ENCODE measurements at regions not wholly inside any gene's neighbourhood (a gene's known extent, or its start where the extent isn't known, plus 50 kb on each side); places are given as distances from the start of the nearest gene placed in this dataset.
"Not testable (repeated sequence)": the region's sequence is repeated elsewhere in the genome, so short reads cannot be mapped to it uniquely, and the experiment has no call there.

GRCh38 chr11:104704146-104704830 is 194.0 kb downstream of the CASP12 start:
- no peak for DNase-seq (ENCODE audit: low read depth in 2 of 2)

GRCh38 chr11:104700609-104701008 is 197.7 kb downstream of the CASP12 start:
- no peak for DNase-seq (ENCODE audit: low read depth in 2 of 2)

GRCh38 chr11:104699981-104700380 is 198.3 kb downstream of the CASP12 start:
- DNase-seq (ENCODE audit: low read depth in 2 of 2) = no peak

- DNase-seq (ENCODE audit: low read depth in 2 of 2) = no peak
Observed at GRCh38 chr11:104695065-104695463, 203.2 kb downstream of the CASP12 start.

- no peak for DNase-seq (ENCODE audit: low read depth in 2 of 2)
Observed at GRCh38 chr11:104694259-104695064, 203.8 kb downstream of the CASP12 start.

GRCh38 chr11:104692751-104693150 is 205.5 kb downstream of the CASP12 start:
- no peak for DNase-seq (ENCODE audit: low read depth in 2 of 2)

GRCh38 chr11:104691129-104691528 is 207.1 kb downstream of the CASP12 start:
- DNase-seq (ENCODE audit: low read depth in 2 of 2) = no peak

- DNase-seq (ENCODE audit: low read depth in 2 of 2) = no peak
Observed at GRCh38 chr11:104690241-104690640, 208.0 kb downstream of the CASP12 start.

GRCh38 chr11:104688731-104689130 is 209.5 kb downstream of the CASP12 start:
- no peak for DNase-seq (ENCODE audit: low read depth in 2 of 2)

- DNase-seq (ENCODE audit: low read depth in 2 of 2) = no peak
Observed at GRCh38 chr11:104682206-104682605, 216.1 kb downstream of the CASP12 start.

GRCh38 chr11:104679258-104679657 is 219.0 kb downstream of the CASP12 start:
- no peak for DNase-seq (ENCODE audit: low read depth in 2 of 2)

- no peak for DNase-seq (ENCODE audit: low read depth in 2 of 2)
Observed at GRCh38 chr11:104678408-104678807, 219.9 kb downstream of the CASP12 start.

GRCh38 chr11:104677069-104677468 is 221.2 kb downstream of the CASP12 start:
- not testable (repeated sequence) for DNase-seq (ENCODE audit: low read depth in 2 of 2)

GRCh38 chr11:104672897-104673296 is 225.4 kb downstream of the CASP12 start:
- no peak for DNase-seq (ENCODE audit: low read depth in 2 of 2)

GRCh38 chr11:104668797-104669463 is 229.3 kb downstream of the CASP12 start:
- no peak for DNase-seq (ENCODE audit: low read depth in 2 of 2)

- DNase-seq (ENCODE audit: low read depth in 2 of 2) = no peak
Observed at GRCh38 chr11:104666624-104667023, 231.6 kb downstream of the CASP12 start.

GRCh38 chr11:104665641-104666040 is 232.6 kb downstream of the CASP12 start:
- no peak for DNase-seq (ENCODE audit: low read depth in 2 of 2)

GRCh38 chr11:104663190-104664140 is 234.8 kb downstream of the CASP12 start:
- DNase-seq (ENCODE audit: low read depth in 2 of 2) = no peak

- DNase-seq (ENCODE audit: low read depth in 2 of 2) = no peak
Observed at GRCh38 chr11:104661901-104662300, 236.4 kb downstream of the CASP12 start.

GRCh38 chr11:104661471-104661870 is 236.8 kb downstream of the CASP12 start:
- no peak for DNase-seq (ENCODE audit: low read depth in 2 of 2)

GRCh38 chr11:104658177-104658576 is 240.1 kb downstream of the CASP12 start:
- no peak for DNase-seq (ENCODE audit: low read depth in 2 of 2)

GRCh38 chr11:104657083-104657482 is 241.2 kb downstream of the CASP12 start:
- DNase-seq (ENCODE audit: low read depth in 2 of 2) = no peak
